HEK293 (cell line): ENCODE measurements at regions not wholly inside any gene's neighbourhood (a gene's known extent, or its start where the extent isn't known, plus 50 kb on each side); places are given as distances from the start of the nearest gene placed in this dataset.

Experiments used
- CTCF ChIA-PET: fragments of 350-600 bp; formaldehyde crosslinking; extraction: SDS; loops from one replicate; lab custom pipeline; 2021; ENCODE audit warnings: antibody characterized with exemption; lab: Yijun Ruan, JAX
- POLR2A ChIA-PET: fragments of 300-600 bp; formaldehyde crosslinking; extraction: SDS; loops from one replicate; lab custom pipeline; 2020; ENCODE audit warnings: antibody characterized with exemption, inconsistent platforms; lab: Yijun Ruan, JAX
- H3K27ac ChIP-seq: fragments of 200-500 bp; sonication (Bioruptor generic); 2 replicates; pipeline ENCODE4 v1.5.1; 2014; ENCODE audit warnings: low read depth, low read length, control low read depth, inconsistent platforms; ENCODE audit errors: extremely low read depth
- H3K36me3 ChIP-seq, 2 experiments: fragments of 200-500 bp in 1 of 2; sonication (Bioruptor generic) in 1 of 2; 1 replicate in 1 of 2; 2 replicates in 1 of 2; pipeline ENCODE4 v1.5.1; 2014 to 2017; ENCODE audit warnings: inconsistent platforms in 2 of 2, low read length in 2 of 2; ENCODE audit not compliant: control insufficient read depth in 2 of 2, insufficient read depth in 1 of 2
- H3K4me1 ChIP-seq: fragments of 200-500 bp; sonication (Bioruptor generic); 2 replicates; pipeline ENCODE4 v1.5.1; 2014; ENCODE audit warnings: mild to moderate bottlenecking, low read length, inconsistent platforms; ENCODE audit not compliant: control insufficient read depth, insufficient read depth
- H3K4me3 ChIP-seq: 2 replicates; pipeline ENCODE4 v1.5.1; 2011; ENCODE audit warnings: low read depth, mild to moderate bottlenecking, control low read depth, low read length, moderate library complexity
- H3K9me3 ChIP-seq: fragments of 200-500 bp; sonication (Bioruptor generic); 2 replicates; pipeline ENCODE4 v1.5.1; 2014; ENCODE audit warnings: low read depth, low read length, inconsistent platforms; ENCODE audit not compliant: control insufficient read depth, insufficient read depth
- EGR2 ChIP-seq: fragments of 450-650 bp; formaldehyde crosslinking; IDR thresholded peaks from 2 replicates; pipeline ENCODE4 v1.5.1; 2016; ENCODE audit warnings: low read depth, missing biosample characterization, missing genetic modification characterization
- FEZF1 ChIP-seq: fragments of 450-650 bp; formaldehyde crosslinking; IDR thresholded peaks from 2 replicates; pipeline ENCODE4 v1.5.1; 2016; ENCODE audit warnings: missing biosample characterization, missing genetic modification characterization
- HOXA7 ChIP-seq: sonication (generic); formaldehyde crosslinking; IDR thresholded peaks from 2 replicates; pipeline ENCODE4 v1.8.1; 2022; ENCODE audit warnings: missing genetic modification reagents, borderline replicate concordance
- KLF16 ChIP-seq: fragments of 450-650 bp; formaldehyde crosslinking; IDR thresholded peaks from 2 replicates; pipeline ENCODE4 v1.5.1; 2017; ENCODE audit warnings: missing biosample characterization, missing genetic modification characterization
- PRDM1 ChIP-seq: fragments of 450-650 bp; formaldehyde crosslinking; IDR thresholded peaks from 2 replicates; pipeline ENCODE4; 2016; ENCODE audit warnings: missing biosample characterization, missing genetic modification characterization
- YY1 ChIP-seq: fragments of 450-650 bp; formaldehyde crosslinking; IDR thresholded peaks from 2 replicates; pipeline ENCODE4 v1.5.1; 2018; ENCODE audit warnings: missing biosample characterization, missing genetic modification characterization
- ZBTB1 ChIP-seq: fragments of 450-650 bp; formaldehyde crosslinking; IDR thresholded peaks from 2 replicates; pipeline ENCODE4 v1.5.1; 2016; ENCODE audit warnings: missing biosample characterization, missing genetic modification characterization
- ZBTB6 ChIP-seq: fragments of 450-650 bp; formaldehyde crosslinking; IDR thresholded peaks from 2 replicates; pipeline ENCODE4 v1.5.1; 2017; ENCODE audit warnings: missing biosample characterization, missing genetic modification characterization
- ZFP37 ChIP-seq: fragments of 450-650 bp; formaldehyde crosslinking; IDR thresholded peaks from 2 replicates; pipeline ENCODE4 v1.5.1; 2016; ENCODE audit warnings: missing biosample characterization, missing genetic modification characterization
- ZFP41 ChIP-seq: fragments of 450-650 bp; formaldehyde crosslinking; IDR thresholded peaks from 2 replicates; pipeline ENCODE4 v1.5.1; 2016; ENCODE audit warnings: missing biosample characterization, missing genetic modification characterization, borderline replicate concordance
- ZNF114 ChIP-seq: fragments of 450-650 bp; formaldehyde crosslinking; IDR thresholded peaks from 2 replicates; pipeline ENCODE4 v1.5.0; 2017; ENCODE audit warnings: missing biosample characterization, missing genetic modification characterization
- ZNF350 ChIP-seq: fragments of 450-650 bp; formaldehyde crosslinking; IDR thresholded peaks from 2 replicates; pipeline ENCODE4 v1.5.0; 2017; ENCODE audit warnings: missing biosample characterization, mild to moderate bottlenecking, missing genetic modification characterization
- ZNF366 ChIP-seq: fragments of 450-650 bp; formaldehyde crosslinking; conservative IDR thresholded peaks from 2 replicates; pipeline ENCODE4 v1.5.1; 2016; ENCODE audit warnings: missing biosample characterization, missing genetic modification characterization
- ZNF391 ChIP-seq: fragments of 450-650 bp; formaldehyde crosslinking; IDR thresholded peaks from 2 replicates; pipeline ENCODE4 v1.5.1; 2016; ENCODE audit warnings: low read depth, missing biosample characterization, missing genetic modification characterization, borderline replicate concordance
- ZNF501 ChIP-seq: fragments of 450-650 bp; formaldehyde crosslinking; IDR thresholded peaks from 2 replicates; pipeline ENCODE4 v1.5.1; 2016; ENCODE audit warnings: missing biosample characterization, missing genetic modification characterization
- ZNF518A ChIP-seq: fragments of 450-650 bp; formaldehyde crosslinking; conservative IDR thresholded peaks from 2 replicates; pipeline ENCODE4 v1.5.1; 2016; ENCODE audit warnings: low read depth, missing biosample characterization, missing genetic modification characterization
- ZNF596 ChIP-seq: fragments of 450-650 bp; IDR thresholded peaks from 2 replicates; pipeline ENCODE4 v1.5.0; 2018; ENCODE audit warnings: missing biosample characterization, mild to moderate bottlenecking, missing genetic modification characterization, moderate library complexity
- ZNF624 ChIP-seq: fragments of 450-650 bp; formaldehyde crosslinking; IDR thresholded peaks from 2 replicates; pipeline ENCODE4 v1.5.1; 2017; ENCODE audit warnings: missing biosample characterization, missing genetic modification characterization
- TF ChIP-seq, protein P1 (sequence below): sonication (generic); formaldehyde crosslinking; IDR thresholded peaks from 2 replicates; pipeline ENCODE4 v1.8.1; 2022; ENCODE audit warnings: mild to moderate bottlenecking, moderate library complexity, missing genetic modification reagents
- TF ChIP-seq, protein P2 (sequence below): fragments of 450-650 bp; formaldehyde crosslinking; IDR thresholded peaks from 2 replicates; pipeline ENCODE4 v1.5.1; 2017; ENCODE audit warnings: missing biosample characterization, missing genetic modification characterization
- TF ChIP-seq, protein P3 (sequence below): fragments of 450-650 bp; formaldehyde crosslinking; IDR thresholded peaks from 2 replicates; pipeline ENCODE4 v1.5.1; 2016; ENCODE audit warnings: missing biosample characterization, missing genetic modification characterization

GRCh38 chr14:100654814-100655740, 67.9 kb upstream of the BEGAIN start (continued):
- TF ChIP-seq PRDM1 (no peak), FEZF1 (tag by site-specific recombination) (no peak)

- no peaks in the 10 kb centered on the region for H3K9me3 ChIP-seq
- H3K4me1 ChIP-seq: no peaks in the 10 kb centered on the region
- H3K27ac ChIP-seq: no peak overlapping the region
- TF ChIP-seq ZNF350 (tag by site-specific recombination) (no peak), ZFP37 (tag by site-specific recombination) (no peak), ZNF596 (tag by site-specific recombination) (no peak), ZBTB1 (tag by site-specific recombination) (no peak), HOXA7 (CRISPR knock-in tag) (no peak), ZNF366 (no peak), ZNF114 (no peak), ZNF624 (tag by site-specific recombination) (no peak), ZNF501 (no peak), YY1 (no peak), EGR2 (tag by site-specific recombination) (no peak), PRDM1 (no peak), ZNF518A (tag by site-specific recombination) (no peak), ZFP41 (tag by site-specific recombination) (no peak), ZBTB6 (tag by site-specific recombination) (no peak), KLF16 (no peak), ZNF391 (no peak)
- TF ChIP-seq, protein P1, sequence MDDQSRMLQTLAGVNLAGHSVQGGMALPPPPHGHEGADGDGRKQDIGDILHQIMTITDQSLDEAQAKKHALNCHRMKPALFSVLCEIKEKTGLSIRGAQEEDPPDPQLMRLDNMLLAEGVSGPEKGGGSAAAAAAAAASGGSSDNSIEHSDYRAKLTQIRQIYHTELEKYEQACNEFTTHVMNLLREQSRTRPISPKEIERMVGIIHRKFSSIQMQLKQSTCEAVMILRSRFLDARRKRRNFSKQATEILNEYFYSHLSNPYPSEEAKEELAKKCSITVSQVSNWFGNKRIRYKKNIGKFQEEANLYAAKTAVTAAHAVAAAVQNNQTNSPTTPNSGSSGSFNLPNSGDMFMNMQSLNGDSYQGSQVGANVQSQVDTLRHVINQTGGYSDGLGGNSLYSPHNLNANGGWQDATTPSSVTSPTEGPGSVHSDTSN (CRISPR knock-in tag): no peak
- TF ChIP-seq, protein P2, sequence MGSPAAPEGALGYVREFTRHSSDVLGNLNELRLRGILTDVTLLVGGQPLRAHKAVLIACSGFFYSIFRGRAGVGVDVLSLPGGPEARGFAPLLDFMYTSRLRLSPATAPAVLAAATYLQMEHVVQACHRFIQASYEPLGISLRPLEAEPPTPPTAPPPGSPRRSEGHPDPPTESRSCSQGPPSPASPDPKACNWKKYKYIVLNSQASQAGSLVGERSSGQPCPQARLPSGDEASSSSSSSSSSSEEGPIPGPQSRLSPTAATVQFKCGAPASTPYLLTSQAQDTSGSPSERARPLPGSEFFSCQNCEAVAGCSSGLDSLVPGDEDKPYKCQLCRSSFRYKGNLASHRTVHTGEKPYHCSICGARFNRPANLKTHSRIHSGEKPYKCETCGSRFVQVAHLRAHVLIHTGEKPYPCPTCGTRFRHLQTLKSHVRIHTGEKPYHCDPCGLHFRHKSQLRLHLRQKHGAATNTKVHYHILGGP (tag by site-specific recombination): no peak
- TF ChIP-seq, protein P3, sequence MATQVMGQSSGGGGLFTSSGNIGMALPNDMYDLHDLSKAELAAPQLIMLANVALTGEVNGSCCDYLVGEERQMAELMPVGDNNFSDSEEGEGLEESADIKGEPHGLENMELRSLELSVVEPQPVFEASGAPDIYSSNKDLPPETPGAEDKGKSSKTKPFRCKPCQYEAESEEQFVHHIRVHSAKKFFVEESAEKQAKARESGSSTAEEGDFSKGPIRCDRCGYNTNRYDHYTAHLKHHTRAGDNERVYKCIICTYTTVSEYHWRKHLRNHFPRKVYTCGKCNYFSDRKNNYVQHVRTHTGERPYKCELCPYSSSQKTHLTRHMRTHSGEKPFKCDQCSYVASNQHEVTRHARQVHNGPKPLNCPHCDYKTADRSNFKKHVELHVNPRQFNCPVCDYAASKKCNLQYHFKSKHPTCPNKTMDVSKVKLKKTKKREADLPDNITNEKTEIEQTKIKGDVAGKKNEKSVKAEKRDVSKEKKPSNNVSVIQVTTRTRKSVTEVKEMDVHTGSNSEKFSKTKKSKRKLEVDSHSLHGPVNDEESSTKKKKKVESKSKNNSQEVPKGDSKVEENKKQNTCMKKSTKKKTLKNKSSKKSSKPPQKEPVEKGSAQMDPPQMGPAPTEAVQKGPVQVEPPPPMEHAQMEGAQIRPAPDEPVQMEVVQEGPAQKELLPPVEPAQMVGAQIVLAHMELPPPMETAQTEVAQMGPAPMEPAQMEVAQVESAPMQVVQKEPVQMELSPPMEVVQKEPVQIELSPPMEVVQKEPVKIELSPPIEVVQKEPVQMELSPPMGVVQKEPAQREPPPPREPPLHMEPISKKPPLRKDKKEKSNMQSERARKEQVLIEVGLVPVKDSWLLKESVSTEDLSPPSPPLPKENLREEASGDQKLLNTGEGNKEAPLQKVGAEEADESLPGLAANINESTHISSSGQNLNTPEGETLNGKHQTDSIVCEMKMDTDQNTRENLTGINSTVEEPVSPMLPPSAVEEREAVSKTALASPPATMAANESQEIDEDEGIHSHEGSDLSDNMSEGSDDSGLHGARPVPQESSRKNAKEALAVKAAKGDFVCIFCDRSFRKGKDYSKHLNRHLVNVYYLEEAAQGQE (tag by site-specific recombination): no peak
- no peaks in the 10 kb centered on the region for H3K36me3 ChIP-seq
- POLR2A ChIA-PET: no interaction called here
- CTCF ChIA-PET: interaction anchor here (0.6 to 2.9 kb wide), 7 partner anchors 10 to 278 kb away, joined by 3 to 13 read pairs (median 5); no protein-coding TSS in a partner anchor
- H3K4me3 ChIP-seq: no peak overlapping the region
Measured at GRCh38 chr14:100655741-100656085, 68.5 kb upstream of the BEGAIN start.
